Caco-2 (cell line): ENCODE measurements at regions not wholly inside any gene's neighbourhood (a gene's known extent, or its start where the extent isn't known, plus 50 kb on each side); places are given as distances from the start of the nearest gene placed in this dataset.

Experiments
- BruUV-seq: library from RNA; stranded (reverse); fragments of 400-500 nt; replicated peaks from 2 replicates; lab custom pipeline; 2021; lab: Mats Ljungman, UMichigan
- CTCF ChIA-PET: fragments of 300-600 bp; sonication (Branson Sonifier 250); formaldehyde crosslinking; loops from one replicate; lab custom pipeline; 2022; ENCODE audit warnings: antibody characterized with exemption; lab: Charles Lee
- POLR2A ChIA-PET: fragments of 300-600 bp; sonication (Branson Sonifier 250); formaldehyde crosslinking; loops from one replicate; lab custom pipeline; 2022; ENCODE audit warnings: antibody characterized with exemption; lab: Charles Lee
- DNase-seq, 2 experiments: peaks; one replicate each; pipeline versions ENCODE4 v3.0.0 to v3.0.0-alpha.2; 2020 to 2022
- H3K27me3 ChIP-seq: replicated peaks from 2 replicates; pipeline ENCODE4 v1.6.0; 2011; ENCODE audit warnings: low read length; ENCODE audit not compliant: control insufficient read depth, insufficient read depth
- H3K36me3 ChIP-seq: 2 replicates; pipeline ENCODE4 v1.5.1; 2011; ENCODE audit warnings: low read length; ENCODE audit not compliant: control insufficient read depth, insufficient read depth
- H3K4me1 ChIP-seq: fragments of 250-450 bp; sonication (Bioruptor Pico); 2 replicates; pipeline ENCODE4 v1.5.1; 2020; ENCODE audit warnings: mild to moderate bottlenecking
- H3K4me3 ChIP-seq: 2 replicates; pipeline ENCODE4 v1.5.1; 2011; ENCODE audit warnings: low read depth, mild to moderate bottlenecking, control low read depth, low read length
- H3K9me3 ChIP-seq: fragments of 250-450 bp; sonication (Bioruptor Pico); 2 replicates; pipeline ENCODE4 v1.5.1; 2020; ENCODE audit warnings: mild to moderate bottlenecking, moderate library complexity
- H3K27ac Mint-ChIP-seq: one replicate; pipeline ENCODE4 v1.8.0; 2022; ENCODE audit warnings: mixed read lengths; ENCODE audit not compliant: unreplicated experiment
- H3K27me3 Mint-ChIP-seq: one replicate; pipeline ENCODE4 v1.8.0; 2022; ENCODE audit warnings: mixed read lengths; ENCODE audit not compliant: insufficient read depth, unreplicated experiment
- H3K36me3 Mint-ChIP-seq: one replicate; pipeline ENCODE4 v1.8.0; 2022; ENCODE audit warnings: mild to moderate bottlenecking, mixed read lengths; ENCODE audit not compliant: insufficient read depth, unreplicated experiment
- H3K4me1 Mint-ChIP-seq: one replicate; pipeline ENCODE4 v1.8.0; 2022; ENCODE audit warnings: low read depth, mixed read lengths; ENCODE audit not compliant: unreplicated experiment
- H3K4me3 Mint-ChIP-seq: one replicate; pipeline ENCODE4 v1.8.0; 2022; ENCODE audit warnings: mild to moderate bottlenecking, moderate library complexity, mixed read lengths; ENCODE audit not compliant: unreplicated experiment
- H3K9me3 Mint-ChIP-seq: one replicate; pipeline ENCODE4 v1.8.0; 2022; ENCODE audit warnings: mixed read lengths; ENCODE audit not compliant: unreplicated experiment
- CTCF ChIP-seq, 2 experiments: fragments of 200-600 bp in 1 of 2; IDR thresholded peaks; 1 replicate in 1 of 2; 2 replicates in 1 of 2; pipeline versions ENCODE4 v1.5.1 to v1.8.0; 2011 to 2022; ENCODE audit warnings: antibody characterized with exemption in 1 of 2, control low read depth in 1 of 2, inconsistent platforms in 1 of 2, low read depth in 1 of 2, low read length in 1 of 2, mild to moderate bottlenecking in 1 of 2, moderate library complexity in 1 of 2; ENCODE audit not compliant: insufficient read depth in 1 of 2, severe bottlenecking in 1 of 2, unreplicated experiment in 1 of 2
- intact Hi-C: fragments of 100-400 bp; cut with micrococcal nuclease; formaldehyde crosslinking; loops from one replicate; pipeline ENCODE4 v1.10.0; 2022; ENCODE audit not compliant: unreplicated experiment

GRCh38 chr2:184268900-184269477, 329.3 kb upstream of the ZNF804A start:
- no peaks in the 10 kb centered on the region for H3K9me3 ChIP-seq
- DNase-seq: no peak
- Mint-ChIP-seq H3K4me1 (no peaks in the 10 kb centered on the region), H3K9me3 (no peaks in the 10 kb centered on the region), H3K27ac (no peak overlapping the region), H3K27me3 (no peaks in the 10 kb centered on the region), H3K4me3 (no peak overlapping the region), H3K36me3 (no peaks in the 10 kb centered on the region)
- no TSS peak for BruUV-seq
- H3K36me3 ChIP-seq: no peaks in the 10 kb centered on the region
- POLR2A ChIA-PET: no interaction called here
- CTCF ChIA-PET: no interaction called here
- intact Hi-C loops: no loop called here
- H3K4me1 ChIP-seq: no peaks in the 10 kb centered on the region
- TF ChIP-seq CTCF (IDR thresholded peaks at IDR 0.05; ENCODE audit: insufficient read depth in 1 of 2, low read depth in 1 of 2, low read length in 1 of 2, severe bottlenecking in 1 of 2, unreplicated experiment in 1 of 2): no peak
- H3K4me3 ChIP-seq: no peak overlapping the region
- H3K27me3 ChIP-seq: no peaks in the 10 kb centered on the region

GRCh38 chr2:184270660-184271059, 327.7 kb upstream of the ZNF804A start:
- TF ChIP-seq CTCF (IDR thresholded peaks at IDR 0.05; ENCODE audit: insufficient read depth in 1 of 2, low read depth in 1 of 2, low read length in 1 of 2, severe bottlenecking in 1 of 2, unreplicated experiment in 1 of 2): no peak
- Mint-ChIP-seq H3K36me3 (no peaks in the 10 kb centered on the region), H3K4me1 (no peaks in the 10 kb centered on the region), H3K4me3 (no peak overlapping the region), H3K9me3 (no peaks in the 10 kb centered on the region), H3K27me3 (no peaks in the 10 kb centered on the region), H3K27ac (no peak overlapping the region)
- H3K27me3 ChIP-seq: no peaks in the 10 kb centered on the region
- H3K4me1 ChIP-seq: no peaks in the 10 kb centered on the region
- H3K4me3 ChIP-seq: no peak overlapping the region
- intact Hi-C loops: no loop called here
- no peak for DNase-seq
- no peaks in the 10 kb centered on the region for H3K36me3 ChIP-seq
- POLR2A ChIA-PET: no interaction called here
- BruUV-seq: no TSS peak
- H3K9me3 ChIP-seq: no peaks in the 10 kb centered on the region
- CTCF ChIA-PET: no interaction called here

GRCh38 chr2:184272056-184272455, 326.3 kb upstream of the ZNF804A start:
- intact Hi-C loops: no loop called here
- Mint-ChIP-seq H3K36me3 (no peaks in the 10 kb centered on the region), H3K27ac (no peak overlapping the region), H3K9me3 (no peaks in the 10 kb centered on the region), H3K4me1 (no peaks in the 10 kb centered on the region), H3K4me3 (no peak overlapping the region), H3K27me3 (no peaks in the 10 kb centered on the region)
- POLR2A ChIA-PET: no interaction called here
- CTCF ChIA-PET: no interaction called here
- Histone ChIP-seq H3K27me3 (no peaks in the 10 kb centered on the region), H3K4me1 (no peaks in the 10 kb centered on the region), H3K36me3 (no peaks in the 10 kb centered on the region), H3K9me3 (no peaks in the 10 kb centered on the region), H3K4me3 (no peak overlapping the region)
- BruUV-seq: no TSS peak
- no peak for TF ChIP-seq CTCF (IDR thresholded peaks at IDR 0.05; ENCODE audit: insufficient read depth in 1 of 2, low read depth in 1 of 2, low read length in 1 of 2, severe bottlenecking in 1 of 2, unreplicated experiment in 1 of 2)
- no peak for DNase-seq
